Choroid plexus epithelial cell (primary cell): ENCODE measurements at regions not wholly inside any gene's neighbourhood (a gene's known extent, or its start where the extent isn't known, plus 50 kb on each side); places are given as distances from the start of the nearest gene placed in this dataset.

ENCODE experiments used
- DNase-seq: peaks from one replicate; pipeline ENCODE4 v3.0.0-alpha.2; 2010; ENCODE audit warnings: low read depth
- H3K4me3 ChIP-seq: 2 replicates; pipeline ENCODE4 v1.5.1; 2011; ENCODE audit warnings: low read depth, mild to moderate bottlenecking, control low read depth, low read length, moderate library complexity
- TF ChIP-seq, protein P1 (sequence below): conservative IDR thresholded peaks from 2 replicates; pipeline ENCODE4 v1.5.1; 2011; ENCODE audit warnings: low read depth, mild to moderate bottlenecking, control low read depth, inconsistent platforms, low read length, moderate library complexity

DNA sequence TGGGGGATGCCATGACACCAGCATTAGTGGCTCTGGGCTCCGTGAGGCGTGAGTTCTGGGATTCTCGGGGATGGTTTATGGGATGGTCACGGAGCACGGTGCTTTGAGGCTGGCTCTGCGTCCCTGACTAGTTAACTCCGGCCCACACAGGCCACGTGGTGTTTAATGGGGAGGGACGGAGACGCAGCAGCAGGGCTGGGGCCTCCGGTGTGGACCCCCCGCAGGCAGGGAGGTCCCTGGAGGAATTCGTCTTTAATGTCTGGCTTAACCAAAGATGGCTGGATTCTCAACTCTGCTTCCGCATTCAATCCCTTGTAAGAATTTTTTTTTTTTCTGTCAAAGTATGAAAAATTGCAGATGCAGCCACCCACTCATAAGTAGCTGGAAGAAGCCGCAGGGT lies 86.4 kb upstream of the RFLNA start:
- no peak overlapping the region for H3K4me3 ChIP-seq
- no peak for DNase-seq
- TF ChIP-seq, protein P1, sequence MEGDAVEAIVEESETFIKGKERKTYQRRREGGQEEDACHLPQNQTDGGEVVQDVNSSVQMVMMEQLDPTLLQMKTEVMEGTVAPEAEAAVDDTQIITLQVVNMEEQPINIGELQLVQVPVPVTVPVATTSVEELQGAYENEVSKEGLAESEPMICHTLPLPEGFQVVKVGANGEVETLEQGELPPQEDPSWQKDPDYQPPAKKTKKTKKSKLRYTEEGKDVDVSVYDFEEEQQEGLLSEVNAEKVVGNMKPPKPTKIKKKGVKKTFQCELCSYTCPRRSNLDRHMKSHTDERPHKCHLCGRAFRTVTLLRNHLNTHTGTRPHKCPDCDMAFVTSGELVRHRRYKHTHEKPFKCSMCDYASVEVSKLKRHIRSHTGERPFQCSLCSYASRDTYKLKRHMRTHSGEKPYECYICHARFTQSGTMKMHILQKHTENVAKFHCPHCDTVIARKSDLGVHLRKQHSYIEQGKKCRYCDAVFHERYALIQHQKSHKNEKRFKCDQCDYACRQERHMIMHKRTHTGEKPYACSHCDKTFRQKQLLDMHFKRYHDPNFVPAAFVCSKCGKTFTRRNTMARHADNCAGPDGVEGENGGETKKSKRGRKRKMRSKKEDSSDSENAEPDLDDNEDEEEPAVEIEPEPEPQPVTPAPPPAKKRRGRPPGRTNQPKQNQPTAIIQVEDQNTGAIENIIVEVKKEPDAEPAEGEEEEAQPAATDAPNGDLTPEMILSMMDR, result no peak

DNA sequence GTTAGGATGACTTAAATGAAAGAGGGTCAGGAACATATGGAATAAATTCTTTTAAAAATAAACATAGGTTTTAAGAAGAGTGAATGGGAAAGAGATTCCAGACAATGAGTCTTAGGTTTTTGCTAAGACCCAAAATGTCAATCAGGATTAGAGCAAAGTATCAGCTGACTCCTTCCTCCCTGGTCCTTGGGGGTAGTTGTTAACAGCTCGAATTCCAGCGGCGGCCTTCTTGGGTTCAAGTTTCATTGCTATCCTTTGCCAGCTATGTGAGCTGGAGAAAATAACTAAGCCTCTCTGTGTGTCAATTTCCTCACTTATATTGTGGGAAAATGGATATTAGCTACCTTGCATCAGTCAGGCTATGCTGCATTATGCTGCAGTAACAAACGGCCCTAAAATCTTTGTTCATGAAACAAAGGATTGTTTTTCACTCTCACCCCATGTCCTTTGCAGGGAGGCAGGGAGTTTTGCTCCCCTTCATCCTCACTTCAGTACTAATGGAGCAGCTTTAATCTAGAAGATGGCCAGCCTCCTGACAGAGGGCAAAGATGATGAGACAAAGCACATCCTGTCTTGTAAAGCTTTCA lies 83.8 kb upstream of the RFLNA start:
- TF ChIP-seq, protein P1, result no peak
- no peak overlapping the region for H3K4me3 ChIP-seq
- DNase-seq, result no peak

DNA sequence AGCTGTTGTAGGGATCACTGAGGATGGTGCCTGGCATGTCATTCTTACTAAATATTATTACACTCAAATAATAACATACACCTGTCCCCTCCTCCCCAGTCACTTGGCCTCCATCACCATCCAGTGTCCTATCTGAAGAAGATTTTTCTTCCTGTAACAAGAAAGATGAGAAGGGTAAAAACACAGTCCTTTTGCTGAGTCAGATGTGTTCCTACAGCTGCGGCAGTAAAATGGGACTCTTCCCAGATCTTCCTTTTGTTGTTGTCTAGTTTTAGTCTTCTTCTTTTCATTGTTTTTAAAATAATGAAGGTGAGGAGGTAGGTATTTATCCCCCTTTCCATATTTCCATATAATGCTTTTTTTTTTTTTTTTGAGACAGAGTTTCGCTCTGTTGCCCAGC lies 83.1 kb upstream of the RFLNA start:
- DNase-seq, result no peak
- no peak overlapping the region for H3K4me3 ChIP-seq
- TF ChIP-seq, protein P1, result no peak

DNA sequence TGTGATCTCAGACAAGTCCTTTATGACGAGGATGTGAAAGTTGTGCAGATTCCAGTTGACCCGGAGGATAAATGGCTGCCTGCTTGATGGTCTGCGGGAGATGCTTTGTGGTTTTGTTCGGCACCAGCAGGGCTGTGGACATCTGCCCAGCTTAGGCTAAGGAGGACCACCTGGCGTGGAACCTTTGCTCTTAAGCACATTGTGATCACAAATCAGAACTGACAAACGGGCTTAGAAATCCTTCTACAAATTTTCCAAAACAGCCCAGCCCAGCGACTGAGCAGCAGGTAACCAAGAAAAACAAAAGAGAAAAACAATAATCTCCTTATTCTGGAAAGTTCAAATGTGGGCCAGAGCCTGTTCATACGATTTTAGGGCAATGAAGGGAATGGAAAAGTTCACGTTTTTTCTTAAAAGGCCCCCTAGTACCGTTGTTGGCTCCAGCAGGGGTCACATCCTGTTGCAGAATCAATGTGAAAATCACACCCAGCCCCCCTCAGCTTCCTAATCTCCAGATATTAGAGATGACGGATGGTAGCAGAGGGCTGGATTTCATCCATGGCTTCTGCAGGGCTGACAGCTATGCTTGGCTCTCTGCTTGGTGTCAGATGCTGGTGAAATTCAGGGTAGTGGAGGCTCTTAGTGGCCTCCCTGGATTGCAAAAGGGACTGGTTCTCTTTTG lies 81.1 kb upstream of the RFLNA start:
- H3K4me3 ChIP-seq, result no peak overlapping the region
- TF ChIP-seq, protein P1, result no peak
- peak; percentile 93 for DNase-seq

DNA sequence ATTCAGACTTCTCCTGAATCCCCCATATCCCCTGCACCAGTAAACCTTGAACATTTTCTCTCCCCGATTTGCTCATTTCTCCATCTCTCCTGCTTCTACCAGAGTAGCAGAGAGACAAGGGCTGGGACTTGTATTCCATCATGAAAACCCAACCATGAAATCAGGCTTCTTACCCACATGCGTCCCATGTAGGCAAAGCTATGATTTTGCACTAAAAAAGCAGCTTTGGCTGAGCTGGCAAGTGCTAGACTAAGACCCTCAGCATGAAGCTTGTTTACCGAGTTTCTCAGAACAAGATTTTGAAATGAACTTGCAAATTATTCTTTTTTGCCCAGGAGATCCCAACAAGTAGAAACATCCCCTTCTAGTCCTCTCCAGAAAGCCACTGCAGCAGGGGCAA lies 80.3 kb upstream of the RFLNA start:
- no peak overlapping the region for H3K4me3 ChIP-seq
- TF ChIP-seq, protein P1, result no peak
- no peak for DNase-seq

DNA sequence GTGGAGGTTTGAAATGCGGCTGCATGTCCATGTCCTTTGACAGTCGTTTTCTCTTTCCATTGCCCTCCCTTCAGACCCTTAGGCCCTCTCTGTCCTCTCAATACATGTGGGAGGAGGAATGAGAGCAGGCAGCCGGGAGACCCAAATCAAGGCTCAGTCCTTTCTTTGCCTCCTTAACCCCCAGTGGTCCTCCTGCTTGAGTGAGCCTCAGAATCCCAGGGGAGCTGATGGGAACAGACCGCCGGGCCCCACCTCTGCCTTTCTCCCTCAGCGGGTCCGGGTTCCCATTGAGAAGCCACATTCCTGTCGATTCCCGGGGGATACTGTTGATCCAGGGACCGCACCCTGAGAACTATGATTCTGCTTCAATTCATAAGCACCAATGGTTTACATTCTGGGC lies 77.9 kb upstream of the RFLNA start:
- no peak for DNase-seq
- H3K4me3 ChIP-seq, result no peak overlapping the region
- TF ChIP-seq, protein P1, result no peak
